CD14-positive monocyte (primary cell): ENCODE measurements at regions not wholly inside any gene's neighbourhood (a gene's known extent, or its start where the extent isn't known, plus 50 kb on each side); places are given as distances from the start of the nearest gene placed in this dataset.

Experiments used
- DNase-seq, 3 donors: peaks; one replicate each; pipeline ENCODE4 v3.0.0-alpha.2; 2011 to 2022
- H2AFZ ChIP-seq: 2 replicates; pipeline ENCODE4 v1.6.0; 2012; ENCODE audit warnings: mild to moderate bottlenecking, low read depth, low read length, inconsistent platforms; ENCODE audit not compliant: insufficient read depth, poor library complexity, severe bottlenecking
- H3K27ac ChIP-seq, 2 donors: 1 replicate in 1 of 2; 2 replicates in 1 of 2; pipeline ENCODE4 v1.5.1; 2012 to 2013; ENCODE audit warnings: low read length in 2 of 2, control low read depth in 1 of 2, inconsistent platforms in 1 of 2, low read depth in 1 of 2, mild to moderate bottlenecking in 1 of 2
- H3K27me3 ChIP-seq, 2 donors: one replicate each; pipeline versions ENCODE4 v1.6.0 to v1.6.1; 2011 to 2013; ENCODE audit warnings: low read length in 2 of 2; ENCODE audit not compliant: control insufficient read depth in 2 of 2, insufficient read depth in 2 of 2
- H3K36me3 ChIP-seq, 2 donors: replicated peaks in 1 of 2; 1 replicate in 1 of 2; 2 replicates in 1 of 2; pipeline versions ENCODE4 v1.5.1 to v1.6.1; 2012 to 2013; ENCODE audit warnings: low read length in 2 of 2, control low read depth in 1 of 2, inconsistent platforms in 1 of 2, mild to moderate bottlenecking in 1 of 2; ENCODE audit not compliant: insufficient read depth in 2 of 2, control insufficient read depth in 1 of 2
- H3K4me1 ChIP-seq, 2 donors: 1 replicate in 1 of 2; 2 replicates in 1 of 2; pipeline versions ENCODE4 v1.5.1 to v1.6.1; 2012 to 2013; ENCODE audit warnings: low read length in 2 of 2, control low read depth in 1 of 2, inconsistent platforms in 1 of 2, mild to moderate bottlenecking in 1 of 2, moderate library complexity in 1 of 2; ENCODE audit not compliant: insufficient read depth in 2 of 2, control insufficient read depth in 1 of 2
- H3K4me2 ChIP-seq: replicated peaks from 2 replicates; pipeline ENCODE3; 2012; ENCODE audit warnings: low read length, moderate library complexity, mild to moderate bottlenecking; ENCODE audit not compliant: poor library complexity, severe bottlenecking; ENCODE audit errors: extremely low read depth
- H3K4me3 ChIP-seq, 3 experiments: fragments of 200-600 bp in 1 of 3; sonication (generic) in 1 of 3; replicated peaks in 1 of 3; 1 replicate in 2 of 3; 2 replicates in 1 of 3; pipeline ENCODE4 v1.5.1; 2011 to 2013; ENCODE audit warnings: low read length in 3 of 3, mild to moderate bottlenecking in 3 of 3, control low read depth in 2 of 3, low read depth in 2 of 3, inconsistent platforms in 1 of 3, moderate library complexity in 1 of 3
- H3K79me2 ChIP-seq: 2 replicates; pipeline ENCODE4 v1.6.0; 2012; ENCODE audit warnings: mild to moderate bottlenecking, control low read depth, inconsistent platforms, low read length, moderate library complexity; ENCODE audit not compliant: insufficient read depth
- H3K9ac ChIP-seq: 2 replicates; pipeline ENCODE4 v1.6.0; 2017; ENCODE audit warnings: low read length, mild to moderate bottlenecking; ENCODE audit not compliant: insufficient read depth, poor library complexity, severe bottlenecking
- H3K9me3 ChIP-seq, 2 donors: replicated peaks in 1 of 2; 1 replicate in 1 of 2; 2 replicates in 1 of 2; pipeline versions ENCODE4 v1.5.1 to v1.6.1; 2012 to 2013; ENCODE audit warnings: low read length in 2 of 2, control low read depth in 1 of 2; ENCODE audit not compliant: control insufficient read depth in 1 of 2, insufficient read depth in 1 of 2
- H4K20me1 ChIP-seq: 2 replicates; pipeline ENCODE4 v1.6.0; 2012; ENCODE audit warnings: mild to moderate bottlenecking, low read length, control low read depth, moderate library complexity; ENCODE audit not compliant: insufficient read depth
- H3K27ac Mint-ChIP-seq, 7 donors: one replicate each; pipeline ENCODE4 v1.8.0; 2020; ENCODE audit warnings: mild to moderate bottlenecking in 7 of 7, mixed read lengths in 7 of 7, moderate library complexity in 6 of 7, inconsistent platforms in 2 of 7
- H3K27me3 Mint-ChIP-seq, 3 donors: one replicate each; pipeline ENCODE4 v1.8.0; 2021 to 2022; ENCODE audit warnings: low read depth in 3 of 3, mild to moderate bottlenecking in 3 of 3, mixed read lengths in 3 of 3, moderate library complexity in 3 of 3, inconsistent platforms in 1 of 3
- H3K36me3 Mint-ChIP-seq, 2 donors: one replicate each; pipeline ENCODE4 v1.8.0; 2020; ENCODE audit warnings: mixed read lengths in 2 of 2, inconsistent platforms in 1 of 2, mild to moderate bottlenecking in 1 of 2
- H3K4me1 Mint-ChIP-seq: one replicate; pipeline ENCODE4 v1.8.0; 2020; ENCODE audit warnings: mild to moderate bottlenecking, mixed read lengths
- H3K4me3 Mint-ChIP-seq, 2 donors: one replicate each; pipeline ENCODE4 v1.8.0; 2020; ENCODE audit warnings: mild to moderate bottlenecking in 2 of 2, mixed read lengths in 2 of 2, moderate library complexity in 1 of 2
- H3K9me3 Mint-ChIP-seq, 7 donors: one replicate each; pipeline ENCODE4 v1.8.0; 2020 to 2022; ENCODE audit warnings: mixed read lengths in 7 of 7, mild to moderate bottlenecking in 6 of 7, moderate library complexity in 6 of 7, inconsistent platforms in 2 of 7
- CTCF ChIP-seq: fragments of 200-600 bp; IDR thresholded peaks from one replicate; pipeline ENCODE4 v1.8.0; 2022; ENCODE audit warnings: antibody characterized with exemption, mild to moderate bottlenecking
- WGBS: methylation state at CpG from one replicate; pipeline ENCODE4 v1.1.5; 2013; ENCODE audit warnings: missing lambda C conversion rate; ENCODE audit not compliant: insufficient coverage; 5-methylcytosine and 5-hydroxymethylcytosine counted together
- intact Hi-C, 2 donors: fragments of 100-400 bp; cut with micrococcal nuclease; formaldehyde crosslinking; loops; one replicate each; pipeline versions ENCODE4 v1.15.0 to v1.15.1; 2023

GRCh38 chr6:102405860-102406259 is 1012.4 kb downstream of the GRIK2 start:
- H3K4me2 ChIP-seq = no peak overlapping the region
- WGBS = no CpG with 5 or more reads among the region's 1 CpG
- H3K27ac ChIP-seq = no peak overlapping the region
- no peaks in the 10 kb centered on the region for H3K4me1 ChIP-seq
- no peaks in the 10 kb centered on the region for H3K79me2 ChIP-seq
- H3K27me3 ChIP-seq = no peaks in the 10 kb centered on the region
- H3K27me3 Mint-ChIP-seq = no peaks in the 10 kb centered on the region
- intact Hi-C loops = no loop called here
- no peak for DNase-seq
- H3K9me3 Mint-ChIP-seq = peaks cover 0 to 3% (median 0%) of the 10 kb centered on the region in 7 donors
- no peaks in the 10 kb centered on the region for H4K20me1 ChIP-seq
- H3K36me3 Mint-ChIP-seq = no peaks in the 10 kb centered on the region
- no peak overlapping the region for H3K4me3 ChIP-seq
- no peaks in the 10 kb centered on the region for H3K36me3 ChIP-seq
- no peak for TF ChIP-seq CTCF
- no peak overlapping the region for H3K4me3 Mint-ChIP-seq
- no peak overlapping the region for H2AFZ ChIP-seq
- no peaks in the 10 kb centered on the region for H3K4me1 Mint-ChIP-seq
- H3K9ac ChIP-seq = no peak overlapping the region
- H3K27ac Mint-ChIP-seq = no peak overlapping the region
- H3K9me3 ChIP-seq = peaks cover 0 to 5% of the 10 kb centered on the region in 2 donors

- no peak overlapping the region for H3K27ac ChIP-seq
- no peaks in the 10 kb centered on the region for H3K36me3 Mint-ChIP-seq
- no peaks in the 10 kb centered on the region for H4K20me1 ChIP-seq
- H2AFZ ChIP-seq = no peak overlapping the region
- no peak overlapping the region for H3K4me3 Mint-ChIP-seq
- H3K4me2 ChIP-seq = no peak overlapping the region
- intact Hi-C loops = no loop called here
- TF ChIP-seq CTCF = no peak
- H3K4me1 Mint-ChIP-seq = no peaks in the 10 kb centered on the region
- no peaks in the 10 kb centered on the region for H3K27me3 Mint-ChIP-seq
- no peak for DNase-seq
- no peak overlapping the region for H3K9ac ChIP-seq
- no peaks in the 10 kb centered on the region for H3K36me3 ChIP-seq
- no peaks in the 10 kb centered on the region for H3K4me1 ChIP-seq
- H3K79me2 ChIP-seq = no peaks in the 10 kb centered on the region
- H3K4me3 ChIP-seq = no peak overlapping the region
- peaks cover 0 to 2% (median 0%) of the 10 kb centered on the region in 7 donors for H3K9me3 Mint-ChIP-seq
- peaks cover 0 to 5% of the 10 kb centered on the region in 2 donors for H3K9me3 ChIP-seq
- no peak overlapping the region for H3K27ac Mint-ChIP-seq
- no peaks in the 10 kb centered on the region for H3K27me3 ChIP-seq
- WGBS = no CpG with 5 or more reads among the region's 2 CpGs
These were observed 1009.3 kb downstream of the GRIK2 start for GRCh38 chr6:102402635-102403329.
